Astrocyte (in vitro differentiated cells and primary cell): ENCODE measurements at regions not wholly inside any gene's neighbourhood (a gene's known extent, or its start where the extent isn't known, plus 50 kb on each side); places are given as distances from the start of the nearest gene placed in this dataset.

ENCODE experiments used
- DNase-seq: peaks from one replicate; pipeline ENCODE4 v3.0.0-alpha.2; 2010; ENCODE audit warnings: low read depth
- FAIRE-seq: peaks from 2 replicates; lab custom pipeline; 2011; peaks lifted over from hg19 to GRCh38; lab: Jason Lieb, UNC
- H2AFZ ChIP-seq: 2 replicates; pipeline ENCODE4 v1.6.0; 2012; ENCODE audit warnings: low read depth, low read length, inconsistent platforms
- H3K27ac ChIP-seq: 2 replicates; pipeline ENCODE4 v1.5.1; 2011; ENCODE audit warnings: low read depth, low read length, inconsistent platforms
- H3K27me3 ChIP-seq: 2 replicates; pipeline ENCODE4 v1.6.0; 2011; ENCODE audit warnings: low read length, inconsistent platforms; ENCODE audit not compliant: insufficient read depth
- H3K36me3 ChIP-seq: 2 replicates; pipeline ENCODE4 v1.5.1; 2011; ENCODE audit warnings: low read length, inconsistent platforms; ENCODE audit not compliant: insufficient read depth
- H3K4me1 ChIP-seq: 2 replicates; pipeline ENCODE4 v1.5.1; 2011; ENCODE audit warnings: low read length, inconsistent platforms; ENCODE audit not compliant: insufficient read depth
- H3K4me2 ChIP-seq: 2 replicates; pipeline ENCODE4 v1.6.0; 2012; ENCODE audit warnings: low read length, inconsistent platforms
- H3K4me3 ChIP-seq: 2 replicates; pipeline ENCODE4 v1.5.1; 2011; ENCODE audit warnings: low read depth, mild to moderate bottlenecking, low read length, inconsistent platforms; ENCODE audit not compliant: insufficient read depth
- H3K79me2 ChIP-seq: 2 replicates; pipeline ENCODE4 v1.6.0; 2012; ENCODE audit warnings: mild to moderate bottlenecking, low read length, inconsistent platforms; ENCODE audit not compliant: insufficient read depth
- H3K9ac ChIP-seq: 2 replicates; pipeline ENCODE4 v1.6.0; 2012; ENCODE audit warnings: mild to moderate bottlenecking, low read length, inconsistent platforms
- H3K9me3 ChIP-seq: 2 replicates; pipeline ENCODE4 v1.5.1; 2012; ENCODE audit warnings: low read depth, mild to moderate bottlenecking, low read length, inconsistent platforms; ENCODE audit not compliant: insufficient read depth
- H4K20me1 ChIP-seq: 2 replicates; pipeline ENCODE4 v1.6.0; 2012; ENCODE audit warnings: low read length, inconsistent platforms; ENCODE audit not compliant: insufficient read depth
- H3K27ac Mint-ChIP-seq: one replicate; pipeline ENCODE4 v1.8.0; 2021; ENCODE audit warnings: mild to moderate bottlenecking, mixed read lengths; ENCODE audit not compliant: unreplicated experiment
- H3K27me3 Mint-ChIP-seq: one replicate; pipeline ENCODE4 v1.8.0; 2021; ENCODE audit warnings: low read depth, mixed read lengths; ENCODE audit not compliant: unreplicated experiment
- H3K36me3 Mint-ChIP-seq: one replicate; pipeline ENCODE4 v1.8.0; 2021; ENCODE audit warnings: low read depth, mixed read lengths; ENCODE audit not compliant: unreplicated experiment
- H3K4me1 Mint-ChIP-seq: one replicate; pipeline ENCODE4 v1.8.0; 2021; ENCODE audit warnings: low read depth, mixed read lengths; ENCODE audit not compliant: unreplicated experiment
- H3K4me3 Mint-ChIP-seq: one replicate; pipeline ENCODE4 v1.8.0; 2021; ENCODE audit warnings: mild to moderate bottlenecking, moderate library complexity, mixed read lengths; ENCODE audit not compliant: unreplicated experiment
- H3K9me3 Mint-ChIP-seq: one replicate; pipeline ENCODE4 v1.8.0; 2021; ENCODE audit warnings: mild to moderate bottlenecking, mixed read lengths; ENCODE audit not compliant: unreplicated experiment
- CTCF ChIP-seq: IDR thresholded peaks from 2 replicates; pipeline ENCODE4 v1.5.1; 2011; ENCODE audit warnings: low read depth, mild to moderate bottlenecking, inconsistent platforms, low read length, moderate library complexity; ENCODE audit not compliant: insufficient read depth
- EZH2 ChIP-seq: IDR thresholded peaks from 2 replicates; pipeline ENCODE4 v1.6.1; 2012; ENCODE audit warnings: mild to moderate bottlenecking, low read length, inconsistent platforms; ENCODE audit not compliant: insufficient read depth

GRCh38 chr1:79981481-79981880, 975.0 kb upstream of the ADGRL4 start:
- no peak overlapping the region for H3K27ac ChIP-seq
- H3K9ac ChIP-seq, result no peak overlapping the region
- no peak for FAIRE-seq
- no peaks in the 10 kb centered on the region for H3K79me2 ChIP-seq
- no peaks in the 10 kb centered on the region for H3K27me3 ChIP-seq
- Mint-ChIP-seq H3K27ac (no peak overlapping the region), H3K4me3 (no peak overlapping the region), H3K27me3 (no peaks in the 10 kb centered on the region), H3K9me3 (no peaks in the 10 kb centered on the region), H3K4me1 (no peaks in the 10 kb centered on the region), H3K36me3 (no peaks in the 10 kb centered on the region)
- H4K20me1 ChIP-seq, result no peaks in the 10 kb centered on the region
- no peak overlapping the region for H3K4me3 ChIP-seq
- H3K36me3 ChIP-seq, result no peaks in the 10 kb centered on the region
- H2AFZ ChIP-seq, result no peak overlapping the region
- DNase-seq, result no peak
- H3K4me2 ChIP-seq, result no peak overlapping the region
- no peaks in the 10 kb centered on the region for H3K4me1 ChIP-seq
- no peaks in the 10 kb centered on the region for H3K9me3 ChIP-seq
- no peak for TF ChIP-seq EZH2
- TF ChIP-seq CTCF, result no peak

GRCh38 chr1:79979346-79979745, 972.8 kb upstream of the ADGRL4 start:
- Histone ChIP-seq H3K9ac (no peak overlapping the region), H3K9me3 (no peaks in the 10 kb centered on the region), H4K20me1 (no peaks in the 10 kb centered on the region), H3K79me2 (no peaks in the 10 kb centered on the region), H3K4me1 (no peaks in the 10 kb centered on the region), H3K27me3 (no peaks in the 10 kb centered on the region), H2AFZ (no peak overlapping the region), H3K27ac (no peak overlapping the region), H3K4me2 (no peak overlapping the region), H3K4me3 (no peak overlapping the region), H3K36me3 (no peaks in the 10 kb centered on the region)
- TF ChIP-seq CTCF (no peak), EZH2 (no peak)
- Mint-ChIP-seq H3K36me3 (no peaks in the 10 kb centered on the region), H3K4me1 (no peaks in the 10 kb centered on the region), H3K4me3 (no peak overlapping the region), H3K27ac (no peak overlapping the region), H3K9me3 (no peaks in the 10 kb centered on the region), H3K27me3 (no peaks in the 10 kb centered on the region)
- DNase-seq, result no peak
- no peak for FAIRE-seq

- H3K36me3 Mint-ChIP-seq, result no peaks in the 10 kb centered on the region
- Histone ChIP-seq H2AFZ (no peak overlapping the region), H3K4me1 (no peaks in the 10 kb centered on the region), H3K36me3 (no peaks in the 10 kb centered on the region), H3K27ac (no peak overlapping the region), H3K4me2 (no peak overlapping the region), H3K79me2 (no peaks in the 10 kb centered on the region), H4K20me1 (no peaks in the 10 kb centered on the region), H3K27me3 (no peaks in the 10 kb centered on the region), H3K9ac (no peak overlapping the region), H3K4me3 (no peak overlapping the region), H3K9me3 (no peaks in the 10 kb centered on the region)
- TF ChIP-seq CTCF (no peak), EZH2 (no peak)
- no peaks in the 10 kb centered on the region for H3K4me1 Mint-ChIP-seq
- H3K9me3 Mint-ChIP-seq, result no peaks in the 10 kb centered on the region
- no peak overlapping the region for H3K4me3 Mint-ChIP-seq
- no peak for FAIRE-seq
- no peak overlapping the region for H3K27ac Mint-ChIP-seq
- peak; percentile 12 for DNase-seq
- no peaks in the 10 kb centered on the region for H3K27me3 Mint-ChIP-seq
Measured at GRCh38 chr1:79976287-79976686, 969.8 kb upstream of the ADGRL4 start.
